H1 (cell line): ENCODE measurements at regions not wholly inside any gene's neighbourhood (a gene's known extent, or its start where the extent isn't known, plus 50 kb on each side); places are given as distances from the start of the nearest gene placed in this dataset.
A peak's percentile ranks its signal among the peaks of the same experiment; 100 is the strongest.

Experiments
- CTCF ChIA-PET: fragments of 300-600 bp; sonication (Branson Sonifier 250); formaldehyde crosslinking; loops from one replicate; lab custom pipeline; 2021; ENCODE audit not compliant: partially characterized antibody; lab: Charles Lee
- POLR2A ChIA-PET: fragments of 300-600 bp; sonication (Branson Sonifier 250); formaldehyde crosslinking; loops from one replicate; lab custom pipeline; 2021; ENCODE audit warnings: inconsistent platforms; ENCODE audit not compliant: partially characterized antibody; lab: Charles Lee
- DNase-seq, 2 experiments: peaks; one replicate each; pipeline versions ENCODE4 v3.0.0 to v3.0.0-alpha.2; 2010 to 2022; ENCODE audit warnings: low spot score in 2 of 2, low read depth in 1 of 2, mixed read lengths in 1 of 2
- FAIRE-seq: peaks from 2 replicates; lab custom pipeline; 2011; peaks lifted over from hg19 to GRCh38; lab: Jason Lieb, UNC
- H2AFZ ChIP-seq: 2 replicates; pipeline ENCODE4 v1.8.1; 2012; ENCODE audit warnings: low read length, inconsistent platforms
- H2AK5ac ChIP-seq: 2 replicates; pipeline ENCODE4 v1.6.1; 2013; ENCODE audit warnings: low read depth, low read length
- H2BK120ac ChIP-seq: replicated peaks from 2 replicates; pipeline ENCODE3; 2013; ENCODE audit warnings: low read depth, low read length, inconsistent platforms
- H2BK12ac ChIP-seq: 2 replicates; pipeline ENCODE4 v1.6.1; 2013; ENCODE audit warnings: low read depth, low read length
- H2BK15ac ChIP-seq: 2 replicates; pipeline ENCODE4 v1.6.1; 2013; ENCODE audit warnings: low read length
- H2BK20ac ChIP-seq: 2 replicates; pipeline ENCODE4 v1.6.1; 2013; ENCODE audit warnings: low read length
- H2BK5ac ChIP-seq: 2 replicates; pipeline ENCODE4 v1.6.1; 2013; ENCODE audit warnings: low read depth, low read length
- H3K14ac ChIP-seq: 2 replicates; pipeline ENCODE4 v1.6.1; 2013; ENCODE audit warnings: inconsistent platforms; ENCODE audit not compliant: insufficient read length
- H3K18ac ChIP-seq: 2 replicates; pipeline ENCODE4 v1.6.1; 2013; ENCODE audit warnings: low read length; ENCODE audit errors: extremely low read depth
- H3K23ac ChIP-seq: 2 replicates; pipeline ENCODE4 v1.6.1; 2013; ENCODE audit warnings: inconsistent platforms; ENCODE audit not compliant: insufficient read length
- H3K23me2 ChIP-seq: 2 replicates; pipeline ENCODE4 v1.6.1; 2013; ENCODE audit warnings: low read depth, low read length
- H3K27ac ChIP-seq: 2 replicates; pipeline ENCODE4 v1.6.1; 2011; ENCODE audit warnings: low read depth, low read length, inconsistent platforms
- H3K27me3 ChIP-seq, 4 experiments: replicated peaks in 1 of 4; 1 replicate in 1 of 4; 2 replicates in 3 of 4; pipeline versions ENCODE4 v1.6.1 to v1.8.1; 2011 to 2013; ENCODE audit warnings: low read length in 3 of 4, mild to moderate bottlenecking in 3 of 4, inconsistent platforms in 2 of 4, mixed read lengths in 2 of 4, moderate library complexity in 1 of 4; ENCODE audit not compliant: control insufficient read depth in 3 of 4, insufficient read depth in 3 of 4; ENCODE audit errors: extremely low read depth in 1 of 4
- H3K36me3 ChIP-seq, 4 experiments: 2 replicates each; pipeline versions ENCODE4 v1.6.1 to v1.8.1; 2011 to 2013; ENCODE audit warnings: mild to moderate bottlenecking in 4 of 4, low read length in 3 of 4, moderate library complexity in 2 of 4, control low read depth in 1 of 4, inconsistent platforms in 1 of 4; ENCODE audit not compliant: insufficient read depth in 4 of 4, control insufficient read depth in 2 of 4
- H3K4ac ChIP-seq: replicated peaks from 2 replicates; pipeline ENCODE3; 2013; ENCODE audit warnings: low read length, low read depth, mixed read lengths, inconsistent platforms; ENCODE audit not compliant: insufficient read length
- H3K4me1 ChIP-seq, 4 experiments: replicated peaks in 1 of 4; 1 replicate in 1 of 4; 2 replicates in 3 of 4; pipeline versions ENCODE4 v1.6.1 to v1.8.1; 2011 to 2013; ENCODE audit warnings: low read length in 3 of 4, inconsistent platforms in 2 of 4, mixed read lengths in 1 of 4; ENCODE audit not compliant: insufficient read depth in 4 of 4, control insufficient read depth in 3 of 4
- H3K4me2 ChIP-seq, 2 experiments: 2 replicates each; pipeline versions ENCODE4 v1.6.1 to v1.8.1; 2011 to 2013; ENCODE audit warnings: low read depth in 2 of 2, low read length in 2 of 2, control low read depth in 1 of 2, inconsistent platforms in 1 of 2, mild to moderate bottlenecking in 1 of 2; ENCODE audit not compliant: insufficient read depth in 1 of 2
- H3K4me3 ChIP-seq, 4 experiments: fragments of 200-600, 300-600 bp in 1 of 4; sonication (generic), shearing (Covaris generic), sonication (Bioruptor Twin) in 1 of 4; 2 replicates each; pipeline versions ENCODE4 v1.5.1 to v1.8.1; 2011 to 2016; ENCODE audit warnings: low read length in 4 of 4, low read depth in 3 of 4, control low read depth in 2 of 4, inconsistent platforms in 2 of 4, mild to moderate bottlenecking in 2 of 4, mixed read lengths in 1 of 4, moderate library complexity in 1 of 4; ENCODE audit not compliant: insufficient read depth in 2 of 4; ENCODE audit errors: extremely low read depth in 1 of 4
- H3K56ac ChIP-seq: replicated peaks from 2 replicates; pipeline ENCODE3; 2013; ENCODE audit warnings: low read depth, mild to moderate bottlenecking, mixed read lengths, low read length, inconsistent platforms; ENCODE audit not compliant: insufficient read length
- H3K79me1 ChIP-seq: 2 replicates; pipeline ENCODE4 v1.6.1; 2013; ENCODE audit warnings: low read depth, low read length, control low read depth
- H3K79me2 ChIP-seq, 2 experiments: 2 replicates each; pipeline versions ENCODE4 v1.6.1 to v1.8.1; 2012 to 2013; ENCODE audit warnings: low read length in 2 of 2, mild to moderate bottlenecking in 2 of 2, inconsistent platforms in 1 of 2; ENCODE audit not compliant: insufficient read depth in 2 of 2, control insufficient read depth in 1 of 2
- H3K9ac ChIP-seq, 4 experiments: replicated peaks in 1 of 4; 1 replicate in 1 of 4; 2 replicates in 3 of 4; pipeline versions ENCODE4 v1.6.1 to v1.8.1; 2011 to 2013; ENCODE audit warnings: low read depth in 3 of 4, low read length in 3 of 4, control low read depth in 2 of 4, mild to moderate bottlenecking in 2 of 4, moderate library complexity in 2 of 4, inconsistent platforms in 1 of 4; ENCODE audit errors: extremely low read depth in 1 of 4
- H3K9me3 ChIP-seq, 2 experiments: 2 replicates each; pipeline versions ENCODE4 v1.6.1 to v1.8.1; 2012 to 2013; ENCODE audit warnings: mild to moderate bottlenecking in 2 of 2, moderate library complexity in 2 of 2, control low read depth in 1 of 2, inconsistent platforms in 1 of 2, low read depth in 1 of 2, low read length in 1 of 2, mixed read lengths in 1 of 2; ENCODE audit not compliant: insufficient read depth in 2 of 2
- H4K20me1 ChIP-seq, 2 experiments: replicated peaks in 1 of 2; 2 replicates each; pipeline versions ENCODE3 to v1.8.1; 2011 to 2013; ENCODE audit warnings: inconsistent platforms in 2 of 2, low read length in 2 of 2, mild to moderate bottlenecking in 1 of 2; ENCODE audit not compliant: insufficient read depth in 2 of 2, control insufficient read depth in 1 of 2
- H4K5ac ChIP-seq: 2 replicates; pipeline ENCODE4 v1.6.1; 2013; ENCODE audit warnings: low read length, low read depth, mixed read lengths, inconsistent platforms; ENCODE audit not compliant: insufficient read length
- H4K8ac ChIP-seq: 2 replicates; pipeline ENCODE4 v1.8.0; 2013; ENCODE audit warnings: mild to moderate bottlenecking, moderate library complexity, low read length, inconsistent platforms; ENCODE audit not compliant: insufficient read depth; ENCODE audit errors: extremely low read depth
- H4K91ac ChIP-seq: replicated peaks from 2 replicates; pipeline ENCODE3; 2013; ENCODE audit warnings: low read length, mixed read lengths, inconsistent platforms; ENCODE audit not compliant: insufficient read length
- SP4 ChIP-seq: IDR thresholded peaks from 2 replicates; pipeline ENCODE4 v1.6.1; 2012; ENCODE audit warnings: low read length, inconsistent platforms
- WGBS, 2 experiments: shearing (Covaris generic) in 1 of 2; methylation state at CpG; one replicate each; pipeline versions ENCODE4 v1.1.6 to v1.1.7; 2013 to 2015; ENCODE audit warnings: low lambda C conversion rate in 2 of 2, mixed read lengths in 2 of 2, inconsistent platforms in 1 of 2, low coverage in 1 of 2, missing lambda C conversion rate in 1 of 2; ENCODE audit not compliant: insufficient replicate concordance in 2 of 2, insufficient coverage in 1 of 2, insufficient read length in 1 of 2; ENCODE audit errors: extremely low coverage in 1 of 2, missing lambda C conversion rate in 1 of 2; 5-methylcytosine and 5-hydroxymethylcytosine counted together

GRCh38 chr20:48011025-48011424, 225.7 kb upstream of the SULF2 start:
- Histone ChIP-seq H2AFZ (no peak overlapping the region), H2AK5ac (no peak overlapping the region), H3K4ac (no peak overlapping the region), H4K5ac (no peak overlapping the region), H3K9ac (no peak overlapping the region), H3K27ac (no peak overlapping the region), H3K27me3 (no peaks in the 10 kb centered on the region), H2BK12ac (no peak overlapping the region), H3K4me1 (no peaks in the 10 kb centered on the region), H2BK15ac (no peak overlapping the region), H3K4me3 (no peak overlapping the region), H3K23ac (no peak overlapping the region), H4K20me1 (peaks cover 0 to 4% of the 10 kb centered on the region in 2 experiments), H3K56ac (peak overlapping the region; percentile 82), H4K91ac (no peak overlapping the region), H2BK5ac (no peak overlapping the region), H3K79me1 (no peaks in the 10 kb centered on the region), H3K9me3 (peaks cover 10 to 14% of the 10 kb centered on the region in 2 experiments; a peak in 2 of 4 replicates), H3K79me2 (no peaks in the 10 kb centered on the region), H2BK20ac (no peak overlapping the region), H4K8ac (no peak overlapping the region), H3K18ac (no peak overlapping the region), H2BK120ac (no peak overlapping the region), H3K4me2 (no peak overlapping the region), H3K36me3 (no peaks in the 10 kb centered on the region), H3K14ac (no peak overlapping the region), H3K23me2 (peaks cover 8% of the 10 kb centered on the region; the same call in 1 of the 2 replicates)
- 100% methylated on average over 2 of the region's 2 CpGs; no CpG with 5 or more reads in 1 of the 2 experiments for whole genome bisulfite sequencing, 2 experiments
- CTCF ChIA-PET = no interaction called here
- DNase-seq (no peak), FAIRE-seq (no peak)
- POLR2A ChIA-PET = no interaction called here
- no peak for TF ChIP-seq SP4
